HG03103 (cell line): ENCODE measurements at regions not wholly inside any gene's neighbourhood (a gene's known extent, or its start where the extent isn't known, plus 50 kb on each side); places are given as distances from the start of the nearest gene placed in this dataset.

ENCODE experiments used
- ATAC-seq: cut with Tn5 transposase; IDR thresholded peaks from one replicate; pipeline ENCODE4 v1.9.1; 2021; ENCODE audit warnings: low read depth; ENCODE audit not compliant: unreplicated experiment

- ATAC-seq: no peak
Measured at GRCh38 chr18:76203552-76203951, 291.5 kb downstream of the ZNF516 start.

GRCh38 chr18:76202322-76202721, 292.7 kb downstream of the ZNF516 start:
- ATAC-seq: no peak

GRCh38 chr18:76195601-76196000, 299.4 kb downstream of the ZNF516 start:
- no peak for ATAC-seq

GRCh38 chr18:76188097-76188496, 306.9 kb downstream of the ZNF516 start:
- ATAC-seq: no peak

- no peak for ATAC-seq
Measured at GRCh38 chr18:76179257-76179656, 315.8 kb downstream of the ZNF516 start.

GRCh38 chr18:76177160-76177559, 317.9 kb downstream of the ZNF516 start:
- no peak for ATAC-seq

DNA sequence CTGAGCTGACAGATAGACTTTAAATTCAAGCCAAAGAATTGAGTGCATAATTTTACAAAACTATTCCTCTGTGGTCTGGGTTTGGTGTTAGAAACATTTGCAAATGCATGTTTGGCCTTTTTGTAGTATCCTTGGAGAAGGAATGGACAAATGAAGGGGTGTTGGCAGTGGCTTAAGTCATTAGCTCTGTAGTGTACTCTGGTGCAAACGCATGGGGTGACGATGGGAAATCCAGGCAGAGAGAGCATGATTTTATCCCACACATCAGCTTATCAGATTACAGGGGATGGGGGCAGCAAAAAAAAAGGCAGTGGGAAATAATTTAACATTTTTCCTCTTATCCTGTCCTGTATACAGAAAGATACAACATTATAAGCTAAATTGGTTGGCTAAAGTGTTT, 320.6 kb downstream of the ZNF516 start:
- ATAC-seq: no peak

- ATAC-seq: no peak
Measured at GRCh38 chr18:76169733-76170132, 325.3 kb downstream of the ZNF516 start.

GRCh38 chr18:76167845-76168621, 327.0 kb downstream of the ZNF516 start:
- no peak for ATAC-seq

DNA sequence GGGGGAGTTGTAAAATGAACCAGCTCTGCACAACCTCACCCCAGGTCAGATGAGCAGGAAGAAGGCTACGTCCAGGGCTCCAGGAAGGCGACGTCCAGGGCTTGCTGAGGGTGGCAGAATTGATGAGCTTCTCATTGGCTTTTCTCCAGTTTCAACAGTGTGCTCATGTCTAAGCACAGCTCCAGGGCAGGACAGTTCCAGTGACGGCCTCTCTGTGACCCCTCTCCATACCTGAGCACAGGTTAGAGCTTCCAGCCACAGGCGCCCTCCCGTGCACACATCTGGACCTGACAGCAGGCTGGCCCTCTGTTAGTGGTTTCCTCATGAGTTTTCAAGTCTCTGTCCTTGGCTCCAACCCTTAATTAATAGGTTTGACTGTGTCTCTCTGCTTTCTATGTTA, 327.6 kb downstream of the ZNF516 start:
- ATAC-seq: no peak

- ATAC-seq: no peak
Measured at GRCh38 chr18:76162886-76163285, 332.2 kb downstream of the ZNF516 start.

DNA sequence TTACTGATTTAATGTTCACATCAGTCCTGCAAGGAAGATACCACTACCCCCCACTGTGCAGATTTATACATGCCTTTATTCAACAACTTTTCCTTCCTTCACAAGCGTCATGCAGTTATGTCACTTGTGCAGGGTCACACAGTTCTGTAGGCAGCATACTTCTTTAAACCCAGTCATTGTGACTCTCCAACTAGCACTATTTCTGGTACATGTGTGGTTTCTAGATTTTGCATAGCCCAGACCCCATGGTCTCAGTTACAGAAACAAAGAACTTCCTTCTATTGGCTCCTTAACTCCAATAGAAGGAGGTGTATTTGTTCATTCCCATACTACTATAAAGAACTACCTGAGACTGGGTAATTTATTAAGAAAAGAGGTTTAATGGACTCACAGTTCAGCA, 333.1 kb downstream of the ZNF516 start:
- ATAC-seq: peak; percentile 80

DNA sequence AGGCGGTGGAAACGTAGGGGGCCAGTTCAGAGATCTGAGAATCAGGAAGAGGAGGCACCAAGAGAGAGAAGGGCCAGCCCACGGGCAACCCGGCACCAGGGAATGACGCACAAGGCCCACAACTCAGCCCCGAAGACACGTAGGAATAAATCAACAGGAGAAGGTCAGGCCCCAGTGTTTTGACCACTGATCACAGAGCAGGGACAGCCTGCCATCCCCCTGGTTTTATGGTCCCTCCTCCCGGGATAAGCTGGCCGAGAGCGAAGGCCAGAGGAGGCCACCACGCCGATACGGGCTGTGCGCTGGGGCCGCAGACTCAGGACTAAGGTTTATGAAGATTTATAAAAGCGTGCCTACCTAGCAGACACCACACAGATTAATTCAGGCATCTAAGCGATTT, 341.4 kb downstream of the ZNF516 start:
- ATAC-seq: no peak

DNA sequence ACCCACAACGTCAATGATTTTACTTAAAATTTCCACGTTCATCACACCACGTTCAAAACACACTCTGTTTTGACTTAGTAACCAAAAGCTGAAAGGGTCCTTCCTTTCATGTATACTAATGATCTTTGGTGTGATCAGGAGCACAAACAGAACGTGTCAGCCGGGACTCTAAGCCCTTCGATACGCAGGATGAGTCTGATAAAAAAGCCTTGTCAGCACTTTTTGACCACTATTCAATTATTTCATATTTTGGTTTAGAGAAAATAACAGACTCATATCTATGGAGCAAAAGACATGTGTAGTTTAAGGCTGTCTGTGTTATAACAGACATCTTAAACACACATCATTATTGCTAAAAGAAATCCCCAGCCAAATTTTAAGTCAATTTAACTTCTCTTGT, 345.3 kb downstream of the ZNF516 start:
- ATAC-seq: no peak

- ATAC-seq: no peak
Measured at GRCh38 chr18:76149284-76149683, 345.8 kb downstream of the ZNF516 start.

GRCh38 chr18:76145521-76146376, 349.3 kb downstream of the ZNF516 start:
- no peak for ATAC-seq

DNA sequence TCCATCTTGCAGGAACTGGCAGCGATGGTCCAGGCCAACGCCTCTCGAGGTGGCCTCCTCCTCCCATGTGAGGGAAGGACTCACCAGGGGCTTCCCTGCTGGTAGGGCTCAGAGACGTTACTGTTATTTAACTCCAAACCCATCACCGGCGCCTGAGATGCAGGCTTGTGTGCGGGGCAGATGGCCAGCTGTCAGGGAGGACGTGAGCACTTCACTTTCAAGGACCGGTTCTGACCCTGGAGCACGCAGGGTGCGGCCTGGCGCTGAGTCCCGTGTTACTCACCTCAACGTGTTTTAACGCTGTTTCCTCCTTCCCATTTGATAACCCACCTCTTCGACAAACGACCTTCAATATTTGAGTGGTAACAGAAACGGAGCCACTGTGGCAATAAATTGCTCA, 350.2 kb downstream of the ZNF516 start:
- no peak for ATAC-seq

GRCh38 chr18:76142611-76143010, 352.4 kb downstream of the ZNF516 start:
- ATAC-seq: no peak

DNA sequence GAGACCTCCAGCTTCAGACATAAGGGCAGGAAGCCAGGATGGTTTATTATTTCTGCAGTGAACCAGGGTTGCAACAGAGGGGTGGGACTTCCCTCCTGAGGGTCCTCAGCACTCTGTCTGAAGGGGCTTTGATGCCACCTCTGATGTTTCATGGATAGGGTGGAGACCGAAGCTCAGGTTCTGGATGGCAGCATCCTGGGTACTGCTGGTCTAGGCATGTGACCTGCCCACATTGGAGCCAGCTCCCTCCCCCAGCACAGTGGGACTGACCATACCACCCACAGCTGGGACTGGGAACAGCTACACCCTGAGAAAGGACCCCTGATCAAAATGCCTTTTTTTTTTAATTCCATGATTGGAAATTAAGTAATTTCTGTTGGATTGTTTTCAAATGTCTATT, 355.2 kb downstream of the ZNF516 start:
- ATAC-seq: no peak

- ATAC-seq: no peak
Measured at GRCh38 chr18:76137216-76137615, 357.8 kb downstream of the ZNF516 start.

GRCh38 chr18:76136701-76137100, 358.3 kb downstream of the ZNF516 start:
- ATAC-seq: no peak

GRCh38 chr18:76134628-76135027, 360.4 kb downstream of the ZNF516 start:
- no peak for ATAC-seq
